NCI-H2227 (cell line): ENCODE measurements at regions not wholly inside any gene's neighbourhood (a gene's known extent, or its start where the extent isn't known, plus 50 kb on each side); places are given as distances from the start of the nearest gene placed in this dataset.
"Not testable (repeated sequence)": the region's sequence is repeated elsewhere in the genome, so short reads cannot be mapped to it uniquely, and the experiment has no call there.

Experiments
- DNase-seq: peaks from one replicate; lab custom pipeline; 2025; ENCODE audit not compliant: unreplicated experiment; lab: John Stamatoyannopoulos, UW

DNA sequence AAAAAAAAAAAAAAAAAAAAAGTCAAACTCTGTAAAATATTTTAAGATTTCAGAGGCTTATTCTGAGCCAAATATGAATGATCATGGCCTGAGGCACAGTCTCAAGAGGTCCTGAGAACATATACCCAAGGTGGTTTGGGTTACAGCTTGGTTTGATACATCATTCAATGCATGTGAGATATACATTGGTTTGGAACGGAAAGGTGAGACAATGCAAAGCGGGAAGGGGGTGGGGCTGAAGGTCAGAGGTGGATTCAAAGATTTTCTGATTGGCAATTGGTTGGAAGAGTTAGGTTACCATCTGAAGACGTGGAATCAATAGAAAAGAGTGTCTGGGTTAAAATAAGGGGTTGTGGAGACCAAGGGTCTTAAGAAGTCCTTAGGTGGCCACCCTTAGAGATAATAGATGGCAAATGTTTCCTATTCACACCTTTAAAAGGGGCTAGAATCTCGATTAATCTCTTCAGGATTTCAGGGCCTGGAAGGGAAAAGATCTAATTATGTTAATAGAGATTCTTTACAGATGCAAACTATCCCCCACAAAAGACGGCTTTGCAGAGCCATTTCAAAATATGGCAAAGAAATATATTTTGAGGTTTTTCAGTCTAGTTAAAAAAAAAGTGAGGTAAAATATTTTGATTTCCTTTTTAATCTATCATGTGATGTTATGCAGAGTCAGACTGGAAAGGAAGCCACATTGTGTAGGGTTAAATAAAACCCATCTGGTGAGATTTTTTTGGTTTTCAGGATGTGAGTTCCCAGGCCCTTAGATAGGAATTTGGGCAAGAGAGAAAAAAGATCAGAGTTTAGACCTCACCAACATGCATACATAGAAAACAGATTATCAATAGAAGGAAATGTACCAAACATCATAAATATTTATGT, 173.8 kb upstream of the CNOT2 start:
- DNase-seq = no peak

DNA sequence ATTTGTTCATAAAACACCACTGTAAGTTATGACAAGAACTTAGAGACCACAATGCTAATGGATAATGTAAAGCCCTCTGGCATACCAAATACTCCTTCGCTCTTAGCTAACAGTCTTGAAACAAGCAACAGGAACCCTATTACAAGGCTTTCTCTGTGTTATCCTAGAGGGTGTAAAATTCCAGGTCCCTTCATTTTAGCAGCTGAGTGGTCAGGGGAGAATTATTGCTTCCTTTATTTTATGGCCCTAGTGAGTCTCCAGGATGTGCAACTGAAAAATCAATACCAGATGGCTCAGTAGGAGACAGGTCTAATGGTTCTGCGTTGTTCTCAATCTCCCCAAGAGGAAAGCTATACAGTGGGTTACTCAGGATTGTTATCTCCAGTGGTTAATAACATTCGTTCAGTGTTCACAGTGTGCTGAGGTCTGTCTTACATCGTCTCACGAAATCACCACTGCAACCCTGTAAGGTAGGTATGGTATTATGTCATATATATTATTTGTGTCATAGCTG, 172.7 kb upstream of the CNOT2 start:
- DNase-seq = no peak

GRCh38 chr12:70074510-70074909, 168.7 kb upstream of the CNOT2 start:
- no peak for DNase-seq

DNA sequence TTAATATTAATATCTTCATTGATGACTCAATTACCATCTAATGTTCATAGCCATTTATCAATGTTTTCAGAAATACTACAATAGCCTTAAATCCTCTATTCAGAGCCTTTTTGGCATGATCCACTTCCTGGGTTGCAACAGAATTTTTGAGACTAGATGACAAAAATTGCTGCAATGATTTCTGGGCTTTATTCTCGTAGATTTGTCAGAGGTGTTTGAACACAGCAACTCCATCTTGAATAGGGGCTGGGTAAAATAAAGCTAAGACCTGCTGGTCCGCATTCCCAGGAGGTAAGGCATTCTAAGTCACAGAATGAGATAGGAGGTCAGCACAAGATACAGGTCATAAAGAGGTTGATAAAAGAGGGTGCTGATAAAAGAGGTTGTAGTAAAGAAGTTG, 165.8 kb upstream of the CNOT2 start:
- no peak for DNase-seq

- DNase-seq = no peak
These were observed 165.1 kb upstream of the CNOT2 start for GRCh38 chr12:70078161-70078560.

GRCh38 chr12:70080566-70080965, 162.7 kb upstream of the CNOT2 start:
- no peak for DNase-seq

DNA sequence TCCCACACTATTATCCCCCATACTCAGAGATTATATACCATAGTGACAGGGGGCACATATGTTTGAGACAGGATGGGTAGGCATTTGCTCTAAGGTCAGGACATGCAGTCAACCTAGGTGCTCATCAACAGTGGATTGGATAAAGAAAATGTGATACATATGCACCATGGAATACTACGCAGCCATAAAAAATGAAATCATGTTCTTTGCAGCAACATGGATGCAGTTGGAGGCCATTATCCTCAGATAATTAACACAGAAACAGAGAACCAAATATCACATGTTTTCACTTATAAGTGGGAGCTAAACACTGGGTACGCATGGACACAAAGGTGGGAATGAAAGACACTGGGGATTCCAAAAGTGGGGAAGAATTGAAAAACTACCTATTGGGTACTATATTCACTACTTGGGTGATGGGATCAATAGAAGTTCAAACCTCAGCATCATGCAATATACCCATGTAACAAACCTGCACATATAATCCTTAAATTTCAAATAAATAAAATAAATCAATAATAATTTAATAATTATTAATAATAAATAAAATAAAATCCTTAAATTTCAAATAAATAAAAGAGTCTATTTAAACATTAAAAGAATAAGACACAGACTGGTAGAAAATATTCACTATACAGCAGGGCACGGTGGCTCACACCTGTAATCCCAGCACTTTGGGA, 160.1 kb upstream of the CNOT2 start:
- no peak for DNase-seq

DNA sequence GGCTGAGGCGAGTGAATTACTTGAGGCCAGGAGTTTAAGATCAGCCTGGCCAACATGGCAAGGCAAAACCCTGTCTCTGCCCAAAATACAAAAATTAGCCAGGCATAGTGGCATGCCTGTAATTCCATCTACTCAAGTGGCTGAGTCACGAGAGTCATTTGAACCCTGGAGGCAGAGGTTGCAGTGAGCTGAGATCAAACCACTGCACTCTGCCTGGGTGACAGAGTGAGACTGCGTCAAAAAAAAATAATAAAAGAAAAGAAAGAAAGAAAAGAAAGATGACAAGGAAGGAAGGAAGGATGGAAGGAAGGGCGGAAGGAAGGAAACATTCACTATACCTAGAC, 159.6 kb upstream of the CNOT2 start:
- no peak for DNase-seq

DNA sequence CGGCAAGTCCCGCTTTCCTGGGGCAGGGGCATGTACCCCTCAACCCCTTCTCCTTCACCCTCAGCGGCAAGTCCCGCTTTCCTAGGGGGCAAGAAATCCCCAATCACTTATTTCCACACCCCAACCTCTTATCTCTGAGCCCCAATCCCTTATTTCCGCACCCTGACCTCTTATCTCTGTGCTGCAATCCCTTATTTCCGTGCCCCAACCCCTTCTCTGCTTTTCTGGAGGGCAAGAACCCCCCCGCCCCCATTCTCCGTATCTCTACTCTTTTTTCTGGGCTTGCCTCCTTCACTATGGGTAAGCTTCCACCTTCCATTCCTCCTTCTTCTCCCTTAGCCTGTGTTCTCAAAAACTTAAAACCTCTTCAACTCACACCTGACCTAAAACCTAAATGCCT, 156.9 kb upstream of the CNOT2 start:
- not testable (repeated sequence) for DNase-seq

GRCh38 chr12:70091021-70091521, 152.2 kb upstream of the CNOT2 start:
- DNase-seq = no peak

DNA sequence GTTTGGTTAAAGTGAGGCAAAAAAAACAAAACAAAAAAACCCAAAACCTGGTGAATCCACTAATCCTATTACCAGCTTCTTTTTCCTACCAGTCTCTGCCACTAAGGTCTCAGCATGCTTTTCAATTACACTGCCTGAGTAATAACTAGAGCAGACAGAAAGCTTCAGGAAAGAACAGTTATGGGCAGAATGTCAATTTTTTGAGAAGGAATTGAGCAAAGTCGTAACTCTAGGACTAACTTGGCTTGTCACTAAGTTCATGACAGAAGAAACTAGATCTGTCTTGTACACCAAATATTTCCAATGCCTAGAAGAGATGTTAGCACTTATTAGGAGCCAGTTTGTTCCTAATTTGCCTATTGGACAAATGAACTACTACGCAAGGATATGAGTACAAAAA, 148.8 kb upstream of the CNOT2 start:
- no peak for DNase-seq

DNA sequence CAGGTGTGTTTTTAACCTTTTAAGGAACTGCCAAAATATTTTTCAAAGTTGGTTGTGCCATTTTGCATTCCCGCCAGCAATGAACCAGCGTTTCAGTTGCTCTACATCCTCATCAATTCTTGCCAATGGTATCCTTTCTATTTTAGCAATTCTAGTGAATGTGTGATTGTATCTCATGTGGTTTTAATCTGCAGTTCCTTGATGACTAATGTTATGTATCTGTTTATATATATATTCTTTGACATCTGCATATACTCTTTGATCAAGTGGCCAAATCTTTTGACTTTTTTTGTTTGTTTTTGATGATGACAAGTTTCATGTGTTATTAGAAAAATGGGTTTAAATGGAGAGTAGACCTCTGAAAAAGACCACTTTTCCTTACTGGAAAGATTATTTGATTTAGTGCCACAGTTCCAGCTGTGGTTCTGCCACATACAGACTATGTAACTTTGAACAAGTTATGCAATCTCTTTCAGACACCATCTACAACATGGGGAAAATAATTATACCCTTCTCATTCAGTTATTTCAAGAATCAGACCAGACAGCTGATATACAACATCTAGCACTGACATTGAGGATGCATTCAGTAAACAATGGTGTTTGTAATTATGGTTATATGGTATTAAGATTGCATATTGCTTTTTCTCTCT, 146.3 kb upstream of the CNOT2 start:
- DNase-seq = no peak

- DNase-seq = no peak
These were observed 142.2 kb upstream of the CNOT2 start for GRCh38 chr12:70101064-70101463.

DNA sequence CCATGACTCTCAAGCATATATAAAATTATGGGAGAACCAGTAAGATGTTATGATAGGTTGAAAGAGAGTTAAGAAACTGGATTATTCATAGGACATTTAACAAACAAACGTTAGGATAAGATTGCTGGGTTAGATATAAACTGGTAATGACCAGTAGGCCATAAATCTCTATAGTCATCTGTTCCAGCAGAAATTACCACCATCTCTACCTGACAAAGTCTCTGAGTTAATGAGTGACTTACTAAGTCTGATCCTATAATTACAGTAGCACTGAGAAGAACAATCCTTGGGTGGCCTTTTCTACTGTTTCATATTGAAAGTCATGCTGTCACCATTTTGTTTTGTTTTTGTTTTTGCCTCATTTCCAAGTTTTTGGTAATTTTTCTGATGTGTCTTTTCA, 136.9 kb upstream of the CNOT2 start:
- DNase-seq = no peak

- DNase-seq = peak; percentile 9
These were observed 133.1 kb upstream of the CNOT2 start for GRCh38 chr12:70110085-70110484.

DNA sequence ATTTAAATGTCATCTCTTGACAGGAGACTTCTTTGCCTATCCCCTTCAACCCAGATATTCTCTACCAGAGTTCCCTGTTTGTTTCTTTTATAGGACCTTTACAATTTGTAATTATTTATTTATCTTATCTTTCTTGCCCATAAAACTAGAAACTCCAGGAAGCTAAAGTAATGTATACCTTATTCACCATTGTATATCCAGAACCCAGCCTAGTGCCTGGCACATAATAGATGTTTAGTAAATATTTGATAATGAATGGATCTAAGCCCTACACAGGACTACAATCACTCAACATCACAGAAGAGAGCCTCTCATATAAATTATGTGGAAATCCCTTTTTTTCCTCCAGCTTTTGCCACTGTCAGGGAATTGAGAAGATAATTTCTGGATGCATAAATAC, 125.6 kb upstream of the CNOT2 start:
- DNase-seq = no peak

DNA sequence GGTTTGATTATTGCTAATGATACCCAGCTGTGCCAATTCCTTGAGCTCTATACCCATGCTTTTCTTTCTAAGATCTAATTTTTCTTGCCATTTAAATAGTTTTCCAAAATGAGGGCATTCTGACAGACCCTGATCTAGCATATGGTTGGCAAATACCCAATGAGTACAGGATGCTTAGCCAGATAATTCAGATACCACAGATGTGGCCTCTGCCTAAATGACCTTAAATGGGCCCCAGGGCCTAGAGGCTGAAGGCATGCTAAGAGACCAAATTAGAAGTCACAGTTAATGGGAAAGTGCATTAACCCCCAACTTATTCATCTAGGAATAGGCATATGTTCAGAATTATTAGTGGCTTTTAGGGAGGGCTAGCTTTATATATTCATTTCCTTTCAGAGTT, 122.3 kb upstream of the CNOT2 start:
- DNase-seq = no peak

DNA sequence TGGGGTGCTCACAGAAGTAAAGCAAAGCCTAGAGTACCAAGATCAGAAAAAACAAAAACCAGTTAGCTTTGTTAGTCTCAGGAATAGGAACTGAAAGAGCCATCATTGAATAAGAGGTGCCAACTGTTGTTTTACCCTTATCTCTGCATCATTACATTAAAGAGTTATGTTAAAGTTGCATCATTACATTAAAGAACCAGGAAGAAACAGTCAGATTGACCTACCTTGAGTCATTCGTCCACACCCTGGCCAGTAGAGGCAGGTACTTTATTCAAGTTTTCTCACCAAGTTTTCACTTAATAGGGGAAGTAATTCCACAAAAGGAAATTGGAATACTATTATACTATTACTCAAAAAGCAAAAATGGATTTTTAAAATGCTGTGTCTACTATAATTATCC, 121.7 kb upstream of the CNOT2 start:
- DNase-seq = no peak

DNA sequence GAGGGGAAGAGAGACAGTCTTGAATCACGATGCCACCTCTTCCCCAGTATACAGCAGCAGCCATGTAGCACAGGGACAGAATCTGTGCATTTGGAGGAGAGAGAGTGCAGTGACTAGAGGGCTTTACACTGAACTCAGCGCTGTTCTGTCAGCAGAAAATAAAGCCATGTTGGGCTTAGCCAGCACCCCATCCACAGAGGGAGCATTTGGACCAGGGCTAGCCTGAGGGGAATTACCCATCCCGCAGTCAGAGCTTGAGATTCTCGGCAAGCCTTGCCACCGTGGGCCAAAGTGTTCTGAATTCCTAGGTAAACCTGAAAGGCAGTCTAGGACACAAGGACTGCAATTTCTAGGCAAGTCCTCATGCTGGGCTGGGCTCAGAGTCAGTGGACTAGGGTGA, 120.4 kb upstream of the CNOT2 start:
- no peak for DNase-seq

DNA sequence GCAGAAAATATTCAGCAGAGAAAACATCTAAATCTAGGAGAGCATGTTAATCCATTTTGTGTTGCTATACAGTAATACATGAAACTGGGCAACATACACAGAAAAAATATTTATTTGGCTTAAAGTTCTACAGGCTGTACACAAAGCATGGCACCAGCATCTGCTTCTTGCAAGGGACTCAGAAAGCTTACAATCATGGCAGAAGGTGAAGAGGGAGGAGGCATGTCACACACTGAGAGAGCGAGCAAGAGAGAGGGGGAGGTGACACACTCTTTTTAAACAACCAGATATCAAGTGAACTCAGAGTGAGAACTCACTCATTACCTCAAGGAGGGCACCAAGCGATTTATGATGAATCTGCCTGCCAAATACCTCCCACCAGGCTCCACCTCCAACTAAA, 94.2 kb upstream of the CNOT2 start:
- DNase-seq = peak; percentile 17

- no peak for DNase-seq
These were observed 93.6 kb upstream of the CNOT2 start for GRCh38 chr12:70149665-70150064.

GRCh38 chr12:70150230-70150629, 93.0 kb upstream of the CNOT2 start:
- DNase-seq = no peak
